ENCODE measurements at regions not wholly inside any gene's neighbourhood (a gene's known extent, or its start where the extent isn't known, plus 50 kb on each side); places are given as distances from the start of the nearest gene placed in this dataset.
A peak's percentile ranks its signal among the peaks of the same experiment; 100 is the strongest.

DNA sequence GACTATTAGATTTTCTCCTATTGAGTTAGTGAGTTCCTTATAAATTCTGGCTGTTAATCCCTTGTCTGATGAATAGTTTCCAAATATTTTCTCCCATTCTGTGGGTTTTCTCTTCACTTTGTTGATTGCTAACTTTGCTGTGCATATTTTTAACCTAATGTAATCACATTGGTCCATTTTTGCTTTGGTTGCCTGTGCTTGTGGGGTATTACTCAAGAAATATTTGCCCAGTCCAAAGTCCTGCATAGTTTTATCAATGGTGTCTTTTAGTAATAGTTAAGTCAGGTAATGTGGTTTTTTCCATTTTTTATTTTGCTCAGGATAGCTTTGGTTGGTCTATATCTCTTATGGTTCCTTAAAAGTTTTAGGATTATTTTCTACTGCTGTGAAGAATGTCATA lies 490.3 kb downstream of the ARAP2 start:
- DNase-seq = no peak

GRCh38 chr4:35757836-35758235 lies 486.5 kb downstream of the ARAP2 start:
- DNase-seq = no peak

DNA sequence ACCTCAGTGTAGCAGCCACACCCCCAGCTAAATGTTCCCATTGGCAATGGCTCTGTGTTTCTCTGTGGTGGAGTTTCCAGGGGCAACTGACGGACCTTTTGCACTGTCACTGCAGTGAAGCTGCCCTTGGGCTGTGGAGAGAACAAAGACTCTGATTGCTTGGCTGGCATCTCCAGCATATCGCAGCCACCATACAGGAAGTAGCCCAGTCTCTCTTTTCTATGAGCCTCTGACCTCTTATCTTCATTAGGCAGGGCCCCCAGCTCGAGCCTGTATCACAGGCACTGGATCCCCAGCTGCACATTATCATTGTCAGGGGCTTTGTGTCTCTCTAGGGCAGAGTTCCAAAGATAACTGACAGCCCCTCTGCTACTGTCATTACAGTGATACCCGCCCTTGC lies 483.5 kb downstream of the ARAP2 start:
- no peak for DNase-seq

DNA sequence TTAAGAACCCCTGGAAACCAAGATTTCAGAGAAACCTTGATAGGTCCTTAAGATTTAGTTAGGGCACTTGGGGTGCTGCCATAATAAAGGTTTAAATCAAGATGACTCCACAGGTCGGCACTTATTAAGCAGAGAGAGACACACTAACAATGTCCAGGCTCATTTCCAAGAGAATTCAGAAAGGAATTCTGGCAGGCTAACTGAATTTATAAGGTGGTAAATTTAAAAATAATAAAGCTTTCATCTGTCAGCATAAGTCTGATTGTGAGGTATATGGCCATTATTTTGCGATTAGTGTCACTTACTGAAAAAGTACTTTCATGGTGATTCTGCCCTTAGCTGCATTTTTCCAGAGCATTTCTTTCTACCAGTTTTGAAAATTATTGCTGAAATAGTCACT lies 472.7 kb downstream of the ARAP2 start:
- DNase-seq = no peak

DNA sequence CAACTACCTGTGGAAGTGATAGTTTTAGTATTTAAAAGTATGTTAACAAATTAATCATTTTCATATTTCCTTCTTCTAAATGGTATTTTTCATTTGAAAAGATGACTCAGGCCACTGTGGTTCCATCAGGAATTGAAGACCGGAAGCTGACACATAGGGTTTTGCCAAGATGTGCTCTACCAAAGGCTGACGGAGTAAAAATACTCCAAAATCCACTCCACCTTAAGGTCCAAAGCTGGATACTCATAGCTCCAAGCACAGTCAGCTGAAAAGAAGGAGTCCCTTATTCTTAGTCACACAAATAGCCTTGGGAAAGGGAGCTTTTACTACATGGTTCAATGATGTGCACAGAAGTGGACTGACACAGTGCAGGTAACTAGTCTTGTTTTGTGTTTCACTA lies 472.0 kb downstream of the ARAP2 start:
- no peak for DNase-seq

GRCh38 chr4:35789899-35790574 lies 454.3 kb downstream of the ARAP2 start:
- DNase-seq = no peak

DNA sequence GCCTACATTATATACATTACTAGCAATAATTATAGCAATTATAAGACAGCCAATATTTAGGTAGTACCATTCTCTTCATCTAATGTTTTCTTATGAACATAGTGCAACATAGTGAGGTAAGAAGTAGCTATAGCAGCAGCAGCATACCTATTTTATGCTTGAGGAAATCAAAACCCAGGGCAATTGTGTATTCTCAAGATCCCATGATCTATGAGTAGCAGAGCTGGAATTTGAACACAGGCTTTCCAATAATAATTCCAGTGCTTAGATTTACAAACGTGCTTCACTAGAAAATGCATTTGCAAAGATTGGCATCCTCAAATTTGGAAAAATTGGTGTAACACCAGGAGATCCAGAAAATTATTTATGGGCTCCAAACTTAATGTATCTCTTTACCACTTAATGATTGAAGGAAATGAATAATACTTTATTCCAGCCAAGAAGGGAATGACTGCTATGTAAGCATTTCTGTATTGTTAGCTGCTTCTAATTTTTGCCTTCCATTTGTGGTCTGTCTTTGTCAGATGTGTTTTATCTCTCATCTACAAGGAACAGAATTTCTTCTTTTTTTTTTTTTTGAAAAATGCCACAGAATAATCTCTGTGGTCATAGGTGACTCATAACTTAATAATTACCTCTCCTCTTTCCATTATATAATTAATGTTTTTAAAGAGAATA lies 451.1 kb downstream of the ARAP2 start:
- no peak for DNase-seq

DNA sequence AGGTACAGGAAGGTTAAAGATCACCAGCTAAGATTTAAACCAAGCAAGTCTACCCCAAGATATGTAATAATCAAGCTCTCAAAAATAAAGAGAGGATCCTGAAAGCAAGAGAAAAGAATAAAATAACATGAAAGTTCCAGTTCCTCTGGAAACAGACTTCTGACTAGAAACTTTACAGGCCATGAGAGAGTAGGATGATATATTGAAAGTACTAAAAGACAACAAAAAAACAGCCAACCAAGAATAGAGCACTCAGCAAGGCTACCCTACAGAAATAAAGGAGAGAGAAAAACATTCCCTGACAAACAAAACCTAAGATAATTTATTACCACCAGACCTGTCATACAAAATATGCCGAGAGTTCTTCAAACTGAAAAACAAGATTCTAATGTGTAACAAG lies 450.5 kb downstream of the ARAP2 start:
- DNase-seq = no peak

GRCh38 chr4:35800669-35801068 lies 443.6 kb downstream of the ARAP2 start:
- no peak for DNase-seq

DNA sequence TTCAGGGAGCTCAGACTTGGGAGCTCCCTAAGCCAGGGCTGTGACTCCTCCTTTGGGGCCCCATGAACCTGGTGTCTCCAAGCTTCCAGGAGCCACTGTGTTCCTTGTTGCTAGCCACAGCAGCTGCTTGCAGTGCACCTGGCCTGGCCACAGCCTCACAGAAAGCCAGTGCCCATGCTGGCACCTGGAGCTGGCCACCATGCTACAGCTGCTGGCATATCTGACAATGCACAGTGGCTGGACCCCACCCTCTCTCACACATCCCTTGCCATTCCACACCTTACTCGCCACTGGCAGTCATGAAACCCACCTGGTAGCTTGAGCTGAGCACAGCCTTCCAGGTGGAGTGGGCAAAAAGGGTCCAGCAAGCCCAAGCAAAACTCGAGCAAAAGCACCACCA lies 441.7 kb downstream of the ARAP2 start:
- DNase-seq = peak; percentile 27

- DNase-seq = peak; percentile 8
Observed at GRCh38 chr4:35818520-35818919, 425.8 kb downstream of the ARAP2 start.

GRCh38 chr4:35820003-35820402 lies 424.3 kb downstream of the ARAP2 start:
- DNase-seq = no peak

GRCh38 chr4:35824231-35824630 lies 420.1 kb downstream of the ARAP2 start:
- DNase-seq = no peak

DNA sequence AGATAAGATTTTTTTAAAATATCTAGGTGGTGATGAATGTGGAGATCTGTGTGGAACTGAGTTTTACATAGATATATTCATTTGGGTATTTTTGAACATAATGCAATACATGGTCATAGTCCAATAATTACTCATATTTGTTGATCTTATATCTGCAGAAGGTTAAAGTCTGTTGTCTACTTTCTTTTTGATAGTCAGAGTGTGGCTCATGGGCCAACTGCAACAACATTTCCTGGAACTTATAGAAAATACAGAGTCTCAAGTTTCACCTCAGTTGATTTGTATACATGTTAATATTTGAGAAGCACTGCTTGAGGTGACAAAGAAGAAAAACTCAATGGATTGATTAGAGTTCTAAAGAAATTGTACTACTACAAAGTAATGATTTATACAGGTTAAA lies 408.4 kb downstream of the ARAP2 start:
- no peak for DNase-seq

GRCh38 chr4:35836596-35836995 lies 407.7 kb downstream of the ARAP2 start:
- DNase-seq = no peak

- DNase-seq = no peak
Observed at GRCh38 chr4:35867057-35867456, 377.3 kb downstream of the ARAP2 start.

GRCh38 chr4:35872273-35872672 lies 372.0 kb downstream of the ARAP2 start:
- DNase-seq = no peak

DNA sequence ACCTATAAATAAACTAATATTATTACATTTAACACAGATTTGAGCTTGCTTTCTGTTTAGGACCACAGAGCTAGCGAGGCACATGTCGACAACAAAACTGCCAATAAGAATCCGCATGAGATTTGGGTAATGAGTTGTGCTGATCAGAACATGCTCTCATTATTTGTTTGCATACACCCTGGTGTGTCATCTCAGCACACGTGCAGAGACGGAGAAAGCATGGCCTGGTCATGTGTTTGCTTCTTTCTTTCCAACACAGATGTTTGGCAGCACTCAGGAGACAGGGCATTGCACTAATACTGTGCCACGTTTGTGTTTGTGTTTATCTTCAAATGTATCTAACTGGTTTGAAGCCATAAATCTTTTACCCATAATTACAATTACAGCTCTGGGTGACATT lies 364.8 kb downstream of the ARAP2 start:
- DNase-seq = no peak

GRCh38 chr4:35883108-35883507 lies 361.2 kb downstream of the ARAP2 start:
- DNase-seq = no peak

DNA sequence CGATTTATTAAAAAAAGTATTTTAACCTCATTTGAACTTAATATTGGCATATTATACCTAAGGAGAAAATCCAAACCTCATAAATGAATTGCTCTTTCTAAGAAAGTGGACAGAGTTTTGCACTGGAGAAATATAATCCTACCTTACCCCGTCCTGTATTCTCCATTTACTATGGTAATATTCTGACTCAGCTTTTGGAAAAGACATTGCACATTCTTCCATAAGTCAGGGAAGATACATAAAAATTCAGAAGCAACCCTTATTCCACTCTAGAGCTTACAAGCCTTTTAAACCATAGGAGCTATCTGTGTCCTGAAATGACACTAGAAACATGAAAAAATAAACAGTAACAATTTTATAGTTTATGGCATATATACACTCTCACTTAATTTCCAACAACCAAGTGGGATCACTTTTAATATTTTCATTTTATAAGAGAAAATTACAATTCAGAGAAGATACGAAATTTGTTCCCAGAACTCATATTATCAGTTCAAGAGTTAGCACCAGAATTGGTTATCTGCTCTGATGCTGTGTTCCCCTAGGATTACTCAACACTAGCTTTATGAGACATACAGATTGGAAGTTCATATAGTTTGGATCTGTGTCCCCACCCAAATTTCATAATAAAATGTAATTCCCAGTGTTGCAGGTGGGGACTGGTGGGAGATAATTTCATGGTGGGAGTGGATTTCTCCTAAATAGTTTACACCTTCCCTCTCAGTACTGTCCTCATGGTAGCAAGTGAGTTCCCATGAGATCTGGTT lies 359.4 kb downstream of the ARAP2 start:
- DNase-seq = no peak

GRCh38 chr4:35897808-35898207 lies 346.5 kb downstream of the ARAP2 start:
- no peak for DNase-seq

DNA sequence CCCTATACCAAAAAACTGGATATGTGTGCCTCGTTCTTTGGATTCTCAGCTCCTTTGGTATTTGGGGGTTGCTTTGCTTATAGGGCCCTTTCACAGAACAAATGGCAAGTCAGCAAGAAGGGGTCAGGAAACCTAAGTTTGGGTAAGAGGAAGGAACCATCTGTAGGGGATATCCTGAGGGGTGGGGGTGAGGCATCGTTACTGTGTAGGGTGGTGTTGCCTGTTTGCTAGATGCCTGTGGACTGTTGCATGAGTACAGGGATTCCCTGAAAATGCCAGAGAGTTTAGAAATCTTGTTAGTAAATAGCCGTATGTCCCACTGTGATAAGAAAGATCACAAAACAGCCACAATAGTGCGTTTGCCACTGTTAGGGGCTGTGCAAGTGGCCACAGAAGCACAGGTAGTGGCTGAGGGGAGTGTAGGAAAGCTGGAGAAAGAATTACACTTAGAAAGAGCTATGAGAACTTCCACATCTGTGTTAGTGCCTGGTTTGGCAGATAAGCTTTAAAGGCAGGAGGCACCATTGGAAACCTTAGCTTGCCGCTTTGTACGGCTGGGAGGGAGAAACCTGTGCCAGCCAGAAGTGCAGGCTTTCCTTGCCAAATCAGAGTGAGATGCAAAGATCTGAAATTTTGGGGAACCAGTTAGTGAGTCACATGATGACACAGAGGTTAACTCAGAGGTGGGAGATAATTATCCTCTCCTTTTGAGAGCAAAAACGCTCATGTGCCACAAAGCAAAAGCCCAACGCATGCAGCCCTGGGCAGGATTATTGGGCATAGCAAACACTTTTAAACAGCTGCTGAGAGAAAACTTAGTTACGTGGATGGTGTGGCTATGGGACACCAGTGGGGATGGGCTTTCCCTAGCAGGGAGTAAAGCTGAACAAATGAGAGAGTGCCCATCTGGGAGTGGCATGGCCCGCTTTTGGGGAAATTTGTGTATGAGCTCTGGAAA lies 343.7 kb downstream of the ARAP2 start:
- DNase-seq = no peak

- no peak for DNase-seq
Observed at GRCh38 chr4:35912174-35912573, 332.1 kb downstream of the ARAP2 start.

All from DMS53 (cell line).